Ureter (tissue), 1 donor: ENCODE measurements at regions not wholly inside any gene's neighbourhood (a gene's known extent, or its start where the extent isn't known, plus 50 kb on each side); places are given as distances from the start of the nearest gene placed in this dataset.
A peak's percentile ranks its signal among the peaks of the same experiment; 100 is the strongest.

Source experiments
- DNase-seq: peaks from one replicate; pipeline ENCODE4 v3.0.0-alpha.2; 2020; ENCODE audit warnings: low spot score
- donor health status: DM: yes; HTN: yes; CAD: no.

DNA sequence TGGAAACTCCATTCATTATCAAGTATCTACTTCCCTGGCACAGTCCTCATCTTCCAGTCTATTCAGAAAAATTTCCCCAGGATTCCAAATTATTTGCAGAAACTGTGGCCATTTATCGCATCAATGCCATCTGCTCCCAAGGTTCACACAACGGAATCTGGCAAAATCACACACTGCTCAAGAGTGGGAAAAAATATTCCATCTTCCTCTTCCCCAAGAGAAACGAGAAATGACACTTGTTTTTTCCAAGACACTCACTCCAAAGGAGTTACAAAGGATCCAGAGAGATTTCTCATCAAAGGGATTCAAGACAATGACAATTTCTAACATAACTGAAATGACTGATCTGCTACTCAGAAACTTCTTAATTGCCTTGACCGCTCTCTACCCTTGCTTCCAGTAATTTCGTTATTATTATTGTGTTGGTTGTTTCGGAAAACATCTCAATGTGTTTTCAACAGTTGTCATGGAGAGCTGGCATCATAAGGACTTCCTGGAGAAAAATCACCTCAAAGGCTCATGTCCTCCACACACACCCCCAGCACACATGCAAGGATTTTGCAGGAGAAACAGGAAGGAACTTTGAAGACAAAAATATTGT lies 128.0 kb downstream of the PSMG1 start:
- no peak for DNase-seq

DNA sequence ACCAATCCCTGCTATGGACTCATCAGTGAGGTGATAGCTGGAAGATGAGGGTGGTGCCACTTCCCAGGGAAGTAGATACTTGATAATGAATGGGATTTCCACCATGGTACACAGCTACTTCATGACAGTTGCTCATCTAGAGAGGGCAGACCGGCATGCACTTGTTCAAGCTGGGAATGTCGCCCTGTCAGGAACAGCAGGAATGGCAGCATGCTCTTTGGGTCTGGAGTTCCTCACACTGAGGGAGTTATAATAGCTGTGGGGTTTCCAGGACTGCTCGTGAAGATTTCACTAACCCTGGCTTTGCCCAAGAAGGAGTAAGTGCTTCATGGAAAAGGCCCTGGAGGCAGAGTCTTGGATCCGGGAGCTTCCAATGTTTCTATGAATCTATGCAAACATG lies 129.2 kb downstream of the PSMG1 start:
- no peak for DNase-seq

DNA sequence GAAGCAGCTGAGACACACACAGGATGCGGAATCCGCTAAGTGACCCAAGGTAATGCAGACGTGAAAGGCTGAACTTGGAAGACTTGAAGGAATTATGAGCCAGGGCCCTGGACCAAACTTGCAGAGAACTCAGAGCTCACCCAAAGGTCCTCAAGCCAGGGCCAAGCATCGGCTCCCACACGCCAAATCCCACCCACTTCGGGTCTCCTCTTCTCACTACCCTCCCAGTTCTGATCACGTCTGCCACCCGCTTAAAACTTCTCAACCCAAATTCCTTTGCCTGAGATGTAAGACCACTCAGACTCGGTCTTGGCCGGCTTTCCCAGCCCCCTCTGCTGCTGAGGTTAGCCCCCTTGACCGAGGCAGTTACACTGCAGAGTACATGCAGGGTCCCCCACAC lies 130.1 kb downstream of the PSMG1 start:
- DNase-seq, result no peak

DNA sequence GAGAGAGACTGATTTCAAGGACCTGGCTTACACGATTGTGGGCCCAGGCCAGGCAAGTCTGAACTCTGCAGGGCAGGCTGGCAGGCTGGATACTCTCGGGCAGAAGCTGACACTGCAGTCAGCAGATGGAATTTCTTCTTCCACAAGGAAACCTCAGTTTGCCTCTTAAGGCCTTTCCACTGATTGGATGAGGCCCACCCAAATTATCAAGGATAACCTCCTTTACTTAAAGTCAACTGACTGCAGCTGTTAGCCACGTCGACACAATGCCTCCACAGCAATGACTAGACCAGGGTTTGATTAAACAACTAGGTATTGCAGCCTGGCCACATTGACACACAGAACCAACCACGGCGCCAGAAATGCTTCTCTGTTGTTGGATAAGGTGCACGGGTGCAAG lies 130.5 kb downstream of the PSMG1 start:
- no peak for DNase-seq

DNA sequence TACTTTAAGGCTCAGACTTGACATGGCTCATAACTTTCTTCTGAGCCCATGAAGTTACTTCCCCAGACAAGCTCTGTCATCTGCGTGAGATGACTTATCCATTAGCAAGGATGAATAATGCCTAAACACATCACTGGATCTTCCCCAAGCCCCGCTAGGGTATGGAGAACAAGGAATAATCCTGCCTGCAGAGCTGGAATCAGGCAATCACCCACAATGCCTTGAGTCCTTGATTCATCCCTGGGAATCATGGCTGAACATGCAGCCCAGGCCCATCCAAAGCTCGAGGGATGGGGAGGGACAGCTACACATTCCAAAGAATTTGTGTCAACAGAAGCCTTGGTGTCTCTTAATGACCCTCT lies 131.7 kb downstream of the PSMG1 start:
- no peak for DNase-seq

DNA sequence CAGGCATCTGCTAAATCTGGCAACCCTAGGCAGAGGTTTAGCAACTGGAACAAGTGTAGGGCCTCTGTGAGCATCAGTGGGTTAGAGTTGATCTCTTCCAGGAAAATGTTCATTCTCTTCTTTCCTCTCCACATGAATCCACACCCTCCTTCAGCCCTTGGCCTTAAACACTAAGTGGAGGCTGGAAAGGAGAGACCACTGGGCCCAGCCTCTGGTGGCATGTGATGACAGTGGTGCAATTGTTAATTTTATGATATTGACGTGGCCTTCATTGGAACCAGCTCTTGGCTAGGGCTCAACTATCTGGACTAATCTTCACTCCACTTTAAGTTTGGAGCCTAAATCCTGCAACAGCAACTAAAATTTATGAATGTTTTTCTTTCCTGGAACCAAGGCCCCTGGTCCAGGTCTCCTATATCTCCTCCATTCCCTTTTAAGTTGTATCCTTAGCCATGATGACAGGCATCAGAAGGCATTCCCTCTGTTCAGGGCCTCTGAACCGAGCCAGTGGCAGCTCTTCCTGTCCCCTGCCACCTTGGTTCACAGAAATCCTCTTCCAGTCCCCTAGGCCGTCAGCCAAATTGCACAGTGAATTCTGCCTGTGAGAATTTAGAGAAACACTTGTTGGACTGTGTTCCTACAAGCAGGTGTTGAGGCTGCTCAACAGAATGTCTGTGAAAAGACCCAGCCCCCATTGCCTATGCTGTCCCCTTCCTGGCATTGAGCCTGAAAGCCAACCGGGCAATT lies 132.2 kb downstream of the PSMG1 start:
- no peak for DNase-seq

DNA sequence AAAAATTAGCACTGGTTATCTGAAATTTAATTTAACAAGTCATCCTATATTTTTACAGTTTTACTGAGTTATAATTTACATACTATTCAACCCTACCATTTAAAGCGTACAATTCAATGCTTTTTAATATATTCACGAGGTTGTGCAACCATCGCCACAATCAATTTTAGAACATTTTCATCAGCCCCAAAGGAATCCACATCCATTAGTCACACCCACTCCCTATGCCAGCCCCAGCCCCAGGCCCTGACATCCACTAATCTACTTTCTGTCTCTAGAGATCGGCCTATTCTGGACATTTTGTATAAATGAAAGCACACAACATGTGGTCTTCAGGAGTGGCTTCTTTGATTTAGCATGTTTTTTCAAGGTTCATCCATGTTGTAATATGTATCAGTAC lies 134.7 kb downstream of the PSMG1 start:
- DNase-seq, result no peak

DNA sequence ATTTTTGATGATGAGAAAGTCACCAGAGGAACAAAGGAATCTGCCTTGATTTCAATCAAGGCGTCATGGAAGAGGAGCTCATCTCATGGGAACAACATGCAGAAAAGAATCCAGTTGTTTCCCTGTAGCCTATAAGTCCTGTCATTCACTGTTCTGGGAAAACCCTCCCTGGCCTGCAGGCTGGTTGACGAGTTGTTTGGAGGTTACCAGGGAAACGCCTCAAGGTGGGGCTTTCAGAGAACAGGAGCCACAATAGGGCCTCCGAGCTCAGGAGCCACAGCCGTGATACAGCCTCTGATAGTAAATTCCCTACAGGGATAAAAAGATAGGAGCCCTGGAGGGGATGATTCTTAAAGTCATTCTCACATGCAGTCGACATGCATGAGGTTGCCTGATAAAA lies 135.2 kb downstream of the PSMG1 start:
- DNase-seq, result no peak

DNA sequence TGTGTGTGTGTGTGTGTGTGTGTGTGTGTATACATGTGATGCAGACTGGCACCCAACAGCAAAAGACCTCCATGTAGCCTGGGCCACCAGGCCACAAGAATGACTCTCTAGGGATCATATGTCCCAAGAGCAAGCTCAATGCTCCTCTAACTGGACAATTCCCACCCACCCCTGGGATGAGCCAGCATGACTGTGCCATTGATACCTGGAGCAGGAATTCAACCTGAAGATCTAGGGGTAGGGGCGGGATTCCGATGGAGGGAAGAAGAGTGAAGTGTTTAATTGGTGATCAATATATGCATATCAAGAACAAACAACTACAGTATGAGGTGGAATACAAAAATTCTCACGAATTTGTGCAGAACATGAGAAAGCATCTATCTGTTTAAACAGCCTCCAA lies 136.2 kb downstream of the PSMG1 start:
- DNase-seq, result no peak

DNA sequence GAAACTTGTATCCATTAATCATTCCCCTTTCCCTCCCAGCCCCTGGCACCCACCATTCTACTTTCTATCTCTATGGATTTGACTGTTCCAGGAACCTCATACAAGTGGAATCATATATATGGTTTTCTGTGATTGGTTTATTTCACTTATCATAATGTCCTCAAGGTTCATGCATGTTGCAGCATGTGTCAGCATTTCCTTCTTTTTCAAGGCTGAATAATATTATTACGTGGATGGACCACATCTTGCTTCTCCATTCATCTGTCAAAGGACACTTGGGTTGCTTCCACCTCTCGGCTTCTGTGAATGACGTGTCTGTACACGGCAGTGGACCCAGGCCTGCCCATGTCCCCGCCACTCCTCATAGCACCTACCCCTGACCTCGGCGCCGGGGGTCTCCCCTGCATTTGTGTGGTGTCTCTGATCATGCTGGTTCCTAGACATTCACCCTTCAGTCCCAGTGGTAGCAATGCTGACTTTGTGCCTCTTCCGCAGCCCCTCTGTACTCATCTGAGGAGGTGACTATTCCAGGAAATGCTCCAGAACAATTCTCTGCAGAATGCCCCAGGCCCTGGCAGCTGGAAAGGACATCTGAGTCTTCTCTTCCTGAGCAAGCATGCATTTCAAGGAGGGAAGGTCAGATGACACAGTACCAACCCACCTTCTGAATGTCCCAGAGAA lies 136.9 kb downstream of the PSMG1 start:
- DNase-seq, result no peak

DNA sequence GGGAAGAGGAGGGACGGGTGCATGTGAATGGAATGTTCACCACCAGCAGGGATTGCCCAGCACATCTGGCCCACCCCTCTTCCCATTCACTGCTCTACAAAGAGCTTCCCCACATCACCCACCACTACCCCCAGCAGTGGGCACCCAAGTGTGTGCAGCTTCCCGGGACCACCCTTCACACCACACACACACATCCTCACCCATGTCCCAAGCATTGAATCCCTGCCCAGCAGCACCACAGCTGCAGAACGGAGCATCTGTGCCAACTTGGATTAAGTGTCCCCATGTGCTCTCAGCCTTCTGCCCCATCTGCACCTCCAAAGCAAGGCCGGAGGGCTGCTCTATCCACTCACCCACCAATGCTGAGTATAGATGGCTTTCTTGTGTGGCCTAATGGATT lies 141.4 kb downstream of the PSMG1 start:
- DNase-seq, result no peak

DNA sequence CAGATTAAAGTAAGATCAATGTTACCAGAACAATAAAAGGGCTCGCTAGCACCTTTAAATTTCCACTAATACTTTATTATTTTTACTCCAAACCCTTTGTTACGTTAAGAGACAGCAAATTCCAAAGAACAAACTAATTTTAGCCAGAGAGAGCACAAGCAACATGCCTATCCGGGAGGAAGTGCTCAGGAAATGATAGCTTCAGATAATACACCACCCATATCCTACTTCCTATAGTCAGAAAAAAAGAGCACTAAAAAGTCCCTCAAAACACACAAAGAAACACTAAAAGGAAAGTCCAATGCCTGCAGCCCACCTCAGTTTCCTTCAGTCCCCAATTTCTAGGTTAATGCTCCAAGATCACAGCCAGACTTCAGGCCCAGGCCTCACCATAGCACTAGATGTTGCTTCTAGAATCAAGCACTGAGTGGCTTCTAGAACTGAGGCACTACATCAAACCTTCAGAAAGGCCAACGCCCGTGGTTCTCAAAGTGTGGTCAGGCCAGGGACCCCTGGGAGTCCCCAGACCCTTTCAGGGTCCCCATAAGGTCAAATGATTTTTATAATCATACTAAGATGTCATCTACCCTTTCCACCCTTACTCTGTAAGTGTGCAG lies 142.6 kb downstream of the PSMG1 start:
- DNase-seq, result no peak

DNA sequence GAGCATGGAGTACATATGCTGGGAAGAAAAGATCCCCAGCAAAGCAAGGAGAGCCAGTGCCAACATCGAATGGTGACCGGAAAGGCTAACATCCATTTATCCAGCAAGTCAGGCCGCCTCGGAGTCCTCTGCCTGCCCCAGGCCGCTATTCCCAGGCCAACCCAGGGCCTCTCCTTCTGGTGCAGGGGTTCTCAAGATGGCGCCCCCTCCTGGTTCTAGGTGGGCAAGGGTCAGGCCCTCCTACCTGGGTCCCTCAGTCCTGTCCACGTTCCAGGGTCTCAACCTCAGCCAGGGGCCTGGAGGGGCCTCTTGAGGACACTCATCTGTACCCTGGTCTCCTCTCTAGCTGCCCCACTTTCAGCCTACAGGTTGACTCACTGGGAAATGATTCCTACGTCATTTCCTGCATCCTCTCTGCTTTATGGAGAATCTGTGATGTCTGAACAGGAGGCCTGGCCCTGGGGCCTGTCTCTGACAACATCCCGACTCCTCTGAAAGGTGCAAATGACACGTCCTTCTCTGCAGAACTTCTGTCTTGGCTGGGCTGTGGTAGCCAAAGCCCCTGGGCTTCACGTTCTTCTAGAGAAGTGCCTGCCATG lies 145.3 kb downstream of the PSMG1 start:
- DNase-seq, result no peak

DNA sequence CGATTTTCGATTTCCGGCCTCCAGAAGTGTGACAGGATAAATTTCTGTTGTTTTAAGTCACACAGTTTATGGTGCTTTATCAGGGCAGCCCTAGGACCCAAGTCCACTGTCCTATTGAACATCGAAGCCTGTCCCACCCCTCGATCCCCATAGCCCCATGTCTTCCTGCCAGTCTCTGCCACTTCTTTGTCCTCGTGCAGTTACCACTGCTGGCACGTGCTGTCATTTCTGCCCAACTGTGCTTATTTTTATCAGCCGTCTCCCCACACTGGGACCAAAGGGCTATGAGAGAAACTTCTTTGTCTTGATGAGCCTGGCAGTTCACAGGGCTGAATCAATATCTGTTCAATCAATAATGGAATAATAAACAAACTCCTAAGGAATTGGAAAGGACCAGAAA lies 146.7 kb downstream of the PSMG1 start:
- DNase-seq, result no peak

DNA sequence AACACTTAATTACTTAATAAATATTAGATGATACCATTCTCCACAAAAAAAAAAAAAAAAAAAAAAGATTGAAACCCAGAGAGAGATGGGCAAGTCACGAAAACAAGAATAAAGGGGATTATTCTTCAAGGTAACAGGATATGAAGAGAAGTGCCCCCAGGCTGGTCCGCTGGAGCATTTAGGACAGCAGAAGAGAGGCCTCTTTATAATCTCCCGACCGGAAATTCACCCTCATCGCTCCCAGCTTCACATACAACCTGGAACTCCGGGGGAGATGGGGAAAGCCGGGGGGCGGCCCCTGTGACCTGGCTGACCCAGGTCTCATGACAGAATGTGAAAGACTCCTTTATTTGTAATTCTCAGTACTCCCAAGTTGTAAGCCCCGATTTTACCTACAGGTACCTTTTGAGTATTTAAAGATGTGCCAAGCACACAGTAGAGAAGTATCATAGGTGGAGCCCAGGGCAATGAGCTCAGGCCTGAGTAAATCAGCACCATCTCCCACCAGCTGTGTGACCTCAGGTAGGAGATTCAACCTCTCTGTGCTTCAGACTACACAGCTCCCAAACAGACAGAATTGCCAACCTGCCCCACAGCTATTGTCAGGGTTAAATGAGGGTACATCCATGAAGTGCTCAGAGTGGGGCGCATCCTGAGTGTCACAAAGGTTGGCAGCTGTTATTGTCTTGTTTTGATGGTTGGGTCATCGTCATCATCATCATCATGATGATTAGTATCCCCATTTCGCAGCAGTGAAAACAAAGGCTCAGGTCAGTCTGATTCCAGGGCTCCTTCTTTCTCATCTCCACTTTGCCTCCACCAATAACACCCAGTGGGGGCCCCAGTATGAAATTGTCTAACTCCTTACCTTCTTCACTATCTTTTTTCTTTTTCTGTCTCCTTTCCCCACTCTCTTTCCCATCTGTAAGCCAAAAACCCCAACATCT lies 148.4 kb downstream of the PSMG1 start:
- no peak for DNase-seq

DNA sequence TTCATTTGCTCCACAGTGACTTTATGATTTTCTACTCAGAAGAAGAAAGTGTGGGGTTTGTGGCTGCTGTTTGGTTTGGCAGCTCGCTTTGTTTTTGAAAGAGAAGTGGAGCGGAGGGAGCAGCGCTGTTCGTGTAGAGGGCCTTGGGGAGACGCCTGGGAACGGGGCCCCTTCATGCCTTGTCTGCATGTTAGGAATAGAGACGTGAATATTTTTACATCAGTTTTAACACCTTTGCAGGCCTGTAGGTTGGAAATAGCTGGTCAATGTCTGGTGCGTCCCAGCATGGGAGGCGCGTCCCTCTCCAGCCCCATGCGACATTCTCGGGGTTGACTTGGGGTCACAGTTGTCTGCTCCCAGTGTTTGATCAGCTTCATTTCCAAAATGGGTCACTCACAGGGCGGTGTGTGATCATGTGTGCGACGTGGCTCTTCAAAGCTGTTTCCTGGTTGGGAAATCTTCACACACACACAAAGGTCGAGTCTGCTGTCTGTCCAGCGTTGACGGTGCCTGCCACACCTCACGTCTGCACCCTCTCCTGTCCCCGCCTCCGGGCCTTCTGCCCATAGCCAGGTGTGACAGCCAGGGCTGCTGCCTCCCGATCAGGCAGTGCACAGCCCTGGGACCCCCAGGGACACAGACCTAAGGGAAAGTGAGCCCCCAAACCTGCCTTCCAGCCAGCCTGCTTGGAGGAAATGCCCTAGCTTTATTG lies 149.2 kb downstream of the PSMG1 start:
- peak; percentile 81 for DNase-seq

DNA sequence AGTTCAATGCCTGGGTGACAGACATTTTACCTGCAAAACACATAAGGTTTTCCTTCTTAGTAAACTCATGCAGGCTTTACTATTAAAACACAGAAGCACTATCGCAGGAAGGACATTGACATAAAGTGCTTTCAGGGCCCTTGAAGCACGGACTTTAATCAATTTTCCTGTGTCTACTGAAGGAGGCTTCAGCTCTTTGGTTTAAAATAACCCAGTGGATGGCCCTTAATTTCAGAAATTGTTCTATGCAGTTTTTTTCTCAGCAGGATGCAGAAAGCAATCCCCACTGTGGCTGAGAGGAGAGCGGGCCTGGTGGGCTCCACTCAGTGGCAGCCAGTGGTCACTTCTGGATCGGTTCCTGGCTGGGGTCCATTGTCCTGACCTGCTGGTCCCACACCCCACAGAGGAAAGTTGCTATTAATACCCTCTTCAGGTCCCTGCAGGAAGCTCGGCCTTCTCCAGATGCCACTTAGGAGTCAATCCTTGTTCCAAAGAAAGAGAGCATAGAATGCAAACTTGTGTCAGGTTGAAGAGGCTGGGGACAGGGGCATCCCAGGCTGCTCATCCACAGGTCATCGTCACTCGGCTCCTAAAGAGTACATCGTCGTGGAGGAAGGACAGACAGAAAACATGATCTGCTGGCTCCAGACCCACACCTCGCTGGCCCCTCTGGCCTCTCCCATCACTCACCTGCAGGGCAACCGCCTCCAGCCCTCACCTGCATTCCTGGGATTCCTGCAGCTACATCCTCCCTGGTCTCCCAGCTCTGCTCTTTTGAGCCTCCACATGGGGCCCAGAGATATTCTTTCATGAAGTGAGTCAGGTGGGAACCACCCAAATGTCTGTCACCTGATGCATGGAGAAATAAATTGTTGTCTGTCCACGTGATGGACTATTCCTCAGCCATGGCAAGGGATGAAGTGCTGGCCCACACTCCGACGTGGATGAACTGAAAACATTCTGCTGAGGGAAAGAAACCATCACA lies 153.1 kb downstream of the PSMG1 start:
- no peak for DNase-seq

DNA sequence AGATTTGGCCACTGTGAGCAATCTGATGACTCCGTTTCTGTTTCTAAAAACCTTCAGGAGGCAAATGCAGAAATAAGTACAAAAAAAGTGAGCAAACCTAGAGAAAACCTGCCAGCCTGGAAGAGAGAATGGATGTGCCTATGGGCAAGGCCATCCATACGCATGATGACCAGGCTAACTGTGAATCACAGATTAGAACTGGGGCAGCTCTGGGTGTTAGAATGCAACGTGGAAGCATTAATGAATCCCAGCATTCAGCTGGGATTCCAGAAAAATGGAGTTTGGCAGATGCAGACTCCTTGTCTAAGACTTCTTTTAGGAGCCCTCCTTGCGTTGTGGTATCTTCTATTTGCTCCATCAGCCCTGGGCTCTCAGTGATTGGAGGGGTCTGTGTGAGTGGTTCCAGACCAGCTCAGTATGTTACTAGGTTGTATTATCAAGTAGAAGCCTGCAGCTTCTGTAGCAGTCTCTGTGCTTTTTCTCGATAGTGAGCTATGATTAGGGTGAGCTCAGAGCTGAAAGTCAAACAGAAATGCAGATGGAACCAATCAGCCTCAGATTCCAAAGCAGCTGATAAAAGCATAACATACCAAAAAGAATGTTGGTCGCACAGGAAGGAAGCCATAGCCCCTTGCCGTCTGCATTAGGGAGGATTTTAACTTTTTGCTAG lies 154.0 kb downstream of the PSMG1 start:
- no peak for DNase-seq

DNA sequence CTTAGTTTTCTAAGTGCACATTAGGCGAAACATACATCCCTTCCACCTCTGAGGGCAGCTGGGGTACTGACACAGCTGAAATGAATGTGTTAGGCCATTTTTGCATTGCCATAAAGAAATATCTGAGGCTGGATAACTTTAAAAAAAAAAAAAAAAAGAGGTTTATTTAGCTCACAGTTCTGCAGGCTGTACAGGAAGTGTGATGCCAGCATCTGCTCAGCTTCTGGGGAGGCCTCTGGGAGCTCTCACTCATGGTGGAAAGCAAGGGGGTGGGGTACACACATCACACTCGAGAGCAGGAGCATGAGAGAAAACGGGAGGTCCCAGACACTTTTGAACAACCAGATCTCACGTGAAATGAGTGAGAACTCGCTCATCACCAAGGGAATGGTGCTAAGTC lies 158.1 kb downstream of the PSMG1 start:
- no peak for DNase-seq
